AG20443 (cell line): ENCODE measurements at regions not wholly inside any gene's neighbourhood (a gene's known extent, or its start where the extent isn't known, plus 50 kb on each side); places are given as distances from the start of the nearest gene placed in this dataset.

ENCODE experiments used
- DNase-seq: peaks from one replicate; pipeline ENCODE4 v3.0.0; 2012; ENCODE audit warnings: low spot score, mixed read lengths

- DNase-seq, result no peak
These were observed 350.8 kb downstream of the PTPRU start for GRCh38 chr1:29586991-29587745.

DNA sequence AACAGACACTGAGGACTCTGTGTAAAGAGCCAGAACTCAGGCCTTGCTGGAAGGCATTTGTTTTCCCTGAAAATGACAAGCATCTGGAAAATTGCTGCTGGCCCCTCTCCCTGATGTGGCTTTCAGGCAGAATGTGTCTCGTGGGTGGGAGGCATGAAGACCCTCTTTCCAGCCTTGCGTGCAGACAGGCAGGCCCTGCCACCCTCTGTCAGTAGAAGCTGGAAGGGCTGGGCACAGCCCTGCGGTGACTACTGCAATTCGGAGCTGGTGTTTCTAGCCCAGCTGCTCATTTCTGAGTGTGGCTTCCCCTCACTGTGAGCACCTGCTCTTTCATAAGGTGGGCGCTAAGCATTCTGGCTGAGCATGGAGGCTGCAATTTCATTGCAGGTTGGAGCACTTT is 349.9 kb downstream of the PTPRU start:
- DNase-seq, result no peak

GRCh38 chr1:29585656-29586055 is 349.3 kb downstream of the PTPRU start:
- no peak for DNase-seq

GRCh38 chr1:29585201-29585600 is 348.9 kb downstream of the PTPRU start:
- DNase-seq, result no peak

DNA sequence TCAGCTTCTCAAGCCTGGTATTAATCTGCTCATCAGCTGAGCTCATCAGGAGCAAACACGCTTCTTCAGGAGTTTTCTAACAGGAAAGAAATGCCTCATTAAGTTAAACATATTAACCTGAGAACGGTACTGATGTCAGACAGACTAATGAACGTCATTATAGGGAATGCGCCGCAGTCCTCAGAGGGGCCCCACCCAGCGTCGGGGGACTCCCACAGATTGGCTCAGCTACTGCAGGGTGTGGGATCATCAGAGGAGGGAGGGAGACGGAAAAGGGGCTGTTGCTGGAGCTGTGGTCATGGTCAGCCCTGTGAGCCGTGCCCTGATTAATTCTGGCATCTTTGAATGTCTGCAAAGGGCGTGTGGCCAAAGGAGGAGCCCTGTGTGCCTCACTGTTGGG is 348.5 kb downstream of the PTPRU start:
- DNase-seq, result peak; percentile 28

DNA sequence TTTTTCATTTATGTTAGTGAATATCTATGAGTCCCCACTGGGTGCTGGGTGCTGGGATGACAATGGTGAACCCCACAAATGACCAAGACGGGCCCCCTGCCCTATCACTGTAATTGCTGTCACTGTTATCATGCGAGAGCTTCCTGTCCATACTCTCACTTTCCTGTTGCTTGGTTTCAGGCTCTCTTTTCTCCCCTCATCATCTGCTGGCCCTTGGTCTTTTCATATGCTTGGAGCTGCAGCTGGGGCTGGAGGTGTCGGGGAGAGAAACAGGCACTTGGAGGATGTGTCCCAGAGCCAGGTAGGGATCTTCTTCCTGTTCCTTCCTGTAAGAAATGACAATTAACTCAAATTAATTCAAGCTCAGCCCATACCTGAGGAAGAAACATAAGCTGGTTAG is 348.0 kb downstream of the PTPRU start:
- no peak for DNase-seq

GRCh38 chr1:29583727-29584126 is 347.4 kb downstream of the PTPRU start:
- no peak for DNase-seq

GRCh38 chr1:29581256-29581655 is 344.9 kb downstream of the PTPRU start:
- no peak for DNase-seq

DNA sequence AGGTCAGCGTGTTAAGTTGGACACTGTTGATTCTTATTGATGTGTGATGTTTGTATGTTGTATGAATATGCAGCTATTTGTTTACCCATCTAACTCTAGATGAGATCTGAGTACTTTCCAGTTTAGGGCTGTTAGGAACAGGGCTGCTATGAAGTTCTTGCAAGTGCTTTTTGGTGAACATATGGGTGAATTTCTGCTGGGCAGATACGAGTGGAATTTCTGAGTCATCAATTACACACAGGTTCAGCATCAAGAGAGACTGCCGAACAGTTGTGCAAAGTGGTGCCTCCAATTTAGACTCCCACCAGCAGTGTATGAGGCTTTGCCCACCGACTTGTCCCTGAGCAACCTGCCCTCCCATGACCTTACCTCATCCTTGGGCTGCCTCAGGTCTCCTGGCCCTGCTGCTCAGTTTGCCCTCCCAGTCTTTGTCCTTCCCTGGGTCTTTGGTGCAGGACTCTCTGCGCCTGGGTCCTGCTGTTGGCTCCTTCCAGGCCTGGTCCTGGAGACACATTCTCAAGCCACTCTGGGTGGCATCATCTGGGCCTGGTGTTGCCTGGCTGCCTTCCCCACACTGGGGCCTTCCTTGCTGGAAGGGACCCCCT is 343.6 kb downstream of the PTPRU start:
- peak; percentile 43 for DNase-seq

- DNase-seq, result no peak
These were observed 341.2 kb downstream of the PTPRU start for GRCh38 chr1:29577512-29577911.

DNA sequence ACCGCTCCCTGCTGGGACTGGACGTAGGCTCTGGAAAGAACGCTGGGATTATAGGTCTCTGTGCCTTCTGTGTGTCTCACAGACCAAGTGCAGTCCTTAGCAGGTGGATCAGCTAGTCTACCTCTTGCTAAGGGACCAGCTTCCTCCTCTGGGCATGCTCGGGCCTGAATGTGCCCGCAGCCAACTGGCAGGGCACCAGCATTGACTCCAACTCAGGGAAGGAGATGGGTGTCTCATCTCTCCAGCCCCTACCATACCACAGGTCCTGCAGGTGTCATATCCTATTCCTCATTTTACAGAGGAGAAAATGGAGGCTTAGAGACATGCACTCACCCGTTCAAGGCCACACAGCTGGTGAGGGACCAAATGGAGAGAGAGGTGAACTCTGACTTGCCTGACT is 340.2 kb downstream of the PTPRU start:
- DNase-seq, result no peak

DNA sequence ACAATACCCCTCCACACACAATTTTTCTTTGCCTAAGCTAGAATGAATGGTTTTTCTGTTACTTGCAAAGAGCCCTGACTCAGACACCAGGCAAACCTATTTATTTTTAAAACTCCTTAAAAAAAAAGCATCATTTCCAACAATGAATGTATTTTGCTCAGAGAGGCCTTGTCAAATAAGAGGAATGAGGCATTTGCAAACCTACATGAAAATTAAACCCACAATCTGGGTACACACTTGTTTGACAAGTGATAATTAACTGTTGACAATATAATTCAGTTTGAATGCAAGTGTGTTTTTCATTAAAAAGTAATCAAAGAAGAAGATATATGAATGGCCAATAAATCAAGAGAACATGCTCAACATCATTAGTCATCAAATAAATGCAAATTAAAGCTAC is 339.5 kb downstream of the PTPRU start:
- no peak for DNase-seq

GRCh38 chr1:29575277-29575676 is 339.0 kb downstream of the PTPRU start:
- no peak for DNase-seq

DNA sequence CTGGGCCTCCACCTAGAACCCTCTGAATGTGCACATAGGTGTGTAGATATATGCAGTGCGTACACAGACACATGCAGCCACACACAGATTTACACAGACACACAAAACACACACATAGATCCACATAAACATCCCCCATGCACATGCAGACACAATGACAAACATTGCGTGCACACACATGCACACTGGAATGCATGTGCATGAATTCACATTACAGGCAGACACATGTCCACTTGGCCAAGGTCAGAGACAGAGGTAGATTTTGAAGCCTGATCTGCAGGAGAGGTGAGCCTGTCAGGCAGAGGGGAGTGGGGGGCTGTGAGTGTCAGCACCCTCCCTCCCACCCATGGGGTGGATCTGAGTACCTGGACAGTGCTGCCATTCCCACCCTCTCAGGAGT is 338.5 kb downstream of the PTPRU start:
- no peak for DNase-seq

- DNase-seq, result peak; percentile 69
These were observed 333.8 kb downstream of the PTPRU start for GRCh38 chr1:29569971-29570634.

- no peak for DNase-seq
These were observed 330.9 kb downstream of the PTPRU start for GRCh38 chr1:29567257-29567656.

- no peak for DNase-seq
These were observed 329.2 kb downstream of the PTPRU start for GRCh38 chr1:29565490-29565889.

- no peak for DNase-seq
These were observed 327.2 kb downstream of the PTPRU start for GRCh38 chr1:29563571-29563970.

DNA sequence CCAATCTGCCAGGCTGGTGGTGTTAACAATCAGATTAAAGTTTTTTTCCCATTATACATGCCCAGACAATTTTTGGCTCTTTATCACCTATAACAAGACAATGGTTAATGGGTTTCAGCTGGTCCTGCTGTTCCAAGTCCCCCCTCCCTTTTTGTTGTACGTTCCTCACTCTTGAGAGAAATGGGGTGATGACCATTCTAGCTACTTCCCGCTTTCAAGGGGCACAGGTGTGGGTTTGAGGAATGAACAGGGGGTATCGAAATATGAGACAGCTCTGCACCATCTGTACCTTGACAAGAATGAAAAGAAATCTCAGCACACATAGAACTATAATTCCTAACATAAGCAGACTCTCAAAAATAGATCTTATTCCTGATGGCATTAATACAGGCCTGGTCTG is 326.8 kb downstream of the PTPRU start:
- no peak for DNase-seq

DNA sequence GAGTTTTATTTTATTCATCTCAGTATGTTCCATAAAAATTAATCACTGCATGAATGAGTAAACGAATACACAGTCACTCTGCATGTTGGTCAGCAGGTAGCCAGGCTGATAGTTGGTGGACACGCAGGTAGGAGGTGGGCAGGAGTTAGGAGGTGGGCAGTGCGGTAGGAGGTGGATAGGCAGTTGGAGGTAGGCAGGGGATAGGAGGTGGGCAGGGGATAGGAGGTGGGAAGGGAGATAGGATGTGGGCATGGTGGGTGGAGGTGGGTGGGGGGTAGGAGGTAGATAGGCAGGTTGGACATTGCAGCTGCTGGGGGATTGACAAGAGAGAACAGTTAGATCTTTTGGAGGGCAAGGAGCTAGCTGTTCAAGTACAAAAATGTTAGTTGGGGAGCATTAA is 322.7 kb downstream of the PTPRU start:
- no peak for DNase-seq

DNA sequence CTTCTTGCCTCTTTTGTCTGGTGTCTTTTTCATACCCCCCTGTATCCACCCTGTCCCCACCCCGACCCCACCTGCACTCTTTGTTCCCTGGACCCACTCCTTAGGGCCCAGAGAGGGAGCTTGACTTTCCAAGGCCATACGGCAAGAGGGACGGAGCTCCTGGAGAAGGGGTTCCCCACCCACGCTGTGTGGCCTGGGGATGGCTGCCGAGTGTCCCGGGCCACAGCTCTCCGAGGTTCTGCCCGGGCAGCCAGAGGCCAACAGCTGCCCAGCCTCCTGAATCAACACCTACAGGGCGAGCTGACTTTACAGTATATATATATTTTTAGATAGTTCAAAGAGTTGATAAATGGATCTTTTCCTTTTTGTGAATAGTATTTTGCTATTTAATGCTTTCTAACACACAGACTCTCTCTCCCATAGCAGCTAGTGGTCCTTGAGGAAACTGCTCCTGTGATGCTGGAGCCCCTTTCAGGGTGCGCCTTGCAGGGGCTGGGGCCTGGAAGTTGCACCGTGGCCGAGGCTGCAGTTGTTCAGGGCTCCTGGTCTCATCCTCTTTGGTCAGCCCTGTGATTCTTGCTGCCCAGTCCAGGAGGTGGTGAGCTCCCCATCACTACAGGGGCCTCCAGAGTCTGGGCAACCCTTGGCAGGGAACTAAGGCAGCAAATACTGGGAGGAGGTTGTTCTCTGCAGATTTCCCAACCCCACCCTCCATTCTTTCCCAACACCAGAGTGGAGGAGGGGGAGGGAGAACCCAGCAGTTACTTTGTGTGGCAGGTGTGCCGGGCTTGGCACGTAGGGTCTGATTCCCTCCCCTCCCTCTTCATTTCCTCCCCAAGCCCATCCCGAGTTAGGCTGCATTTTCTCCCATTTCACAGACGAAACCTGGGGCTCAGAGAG is 321.6 kb downstream of the PTPRU start:
- no peak for DNase-seq

DNA sequence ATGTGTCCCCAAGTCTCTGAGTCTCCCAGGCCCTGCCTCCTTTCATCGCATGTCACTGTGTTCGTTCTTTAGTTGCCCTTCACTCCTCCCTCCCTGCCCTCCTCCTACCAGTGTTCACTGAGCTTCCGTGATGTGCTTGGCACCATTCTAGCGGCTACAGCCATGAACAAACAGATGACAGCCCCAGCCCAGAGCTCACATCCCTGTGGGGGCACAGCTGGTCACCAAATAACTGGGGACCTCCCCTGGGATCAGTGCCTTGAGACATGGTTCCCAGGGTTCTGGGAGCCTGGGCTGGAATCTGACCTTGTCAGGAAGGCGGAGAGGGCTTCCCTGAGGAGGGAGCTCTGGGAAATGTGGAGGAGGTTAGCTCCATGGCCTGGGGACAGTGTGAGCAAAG is 320.7 kb downstream of the PTPRU start:
- DNase-seq, result no peak
